GM21447 (cell line): ENCODE measurements at regions not wholly inside any gene's neighbourhood (a gene's known extent, or its start where the extent isn't known, plus 50 kb on each side); places are given as distances from the start of the nearest gene placed in this dataset.
"Not testable (repeated sequence)": the region's sequence is repeated elsewhere in the genome, so short reads cannot be mapped to it uniquely, and the experiment has no call there.

Experiments
- ATAC-seq: cut with Tn5 transposase; IDR thresholded peaks from one replicate; pipeline ENCODE4 v1.9.1; 2021; ENCODE audit not compliant: unreplicated experiment

DNA sequence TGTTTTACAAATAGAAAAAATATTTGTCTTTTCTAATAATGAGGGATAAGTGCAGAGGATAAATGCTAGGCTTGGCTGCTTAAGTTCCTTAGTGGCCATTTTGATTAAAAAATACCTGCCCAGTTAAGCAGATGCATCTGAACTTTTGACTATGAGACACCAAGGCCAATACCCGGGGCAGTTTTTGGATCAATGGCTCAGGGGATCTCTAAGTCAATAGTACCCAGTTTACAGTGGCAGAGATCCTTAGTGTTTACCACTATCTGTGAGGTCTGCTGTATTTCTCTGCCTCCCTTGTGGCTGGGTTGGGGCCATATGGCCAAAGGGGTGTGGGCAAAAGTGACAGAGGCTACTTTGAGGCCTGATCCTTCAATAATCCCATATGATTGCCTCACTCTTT lies 184.5 kb upstream of the MAST4 start:
- ATAC-seq, result no peak

DNA sequence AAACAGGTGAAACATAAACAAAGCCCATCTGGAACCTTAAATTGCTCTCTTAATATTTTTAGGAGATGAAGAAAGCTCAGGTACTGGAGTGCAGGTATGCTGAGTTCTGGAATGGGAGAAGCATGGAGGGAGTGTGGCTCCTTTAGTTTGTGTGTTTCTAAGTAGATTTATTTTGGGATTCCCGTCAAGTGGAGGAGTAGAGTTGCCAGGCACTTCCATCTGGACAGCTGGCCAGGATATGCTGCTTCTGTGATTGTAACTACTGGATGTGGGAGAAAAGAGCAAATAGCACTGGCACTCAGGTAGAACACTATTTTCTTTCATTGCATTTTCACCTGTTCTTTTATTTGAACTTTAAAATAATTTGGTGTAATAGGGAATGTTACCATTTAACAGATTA lies 182.3 kb upstream of the MAST4 start:
- no peak for ATAC-seq

DNA sequence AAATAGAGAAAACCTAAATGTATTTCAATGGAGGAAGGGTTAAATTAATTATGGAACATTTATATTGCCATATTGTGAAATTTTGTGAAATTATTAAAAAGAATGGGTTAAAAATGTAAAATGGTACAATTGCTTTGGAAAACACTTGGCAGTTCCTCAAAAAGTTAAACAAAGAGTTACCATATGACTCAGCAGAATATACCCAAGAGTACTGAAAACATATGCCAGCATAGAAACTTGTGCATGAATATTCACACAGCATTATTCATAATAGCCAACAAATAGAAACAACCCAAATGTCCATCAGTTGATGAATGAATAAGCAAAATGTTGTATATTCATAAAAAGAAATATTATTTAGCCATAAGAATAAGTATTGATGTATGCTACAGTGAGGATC lies 181.0 kb upstream of the MAST4 start:
- ATAC-seq, result no peak

DNA sequence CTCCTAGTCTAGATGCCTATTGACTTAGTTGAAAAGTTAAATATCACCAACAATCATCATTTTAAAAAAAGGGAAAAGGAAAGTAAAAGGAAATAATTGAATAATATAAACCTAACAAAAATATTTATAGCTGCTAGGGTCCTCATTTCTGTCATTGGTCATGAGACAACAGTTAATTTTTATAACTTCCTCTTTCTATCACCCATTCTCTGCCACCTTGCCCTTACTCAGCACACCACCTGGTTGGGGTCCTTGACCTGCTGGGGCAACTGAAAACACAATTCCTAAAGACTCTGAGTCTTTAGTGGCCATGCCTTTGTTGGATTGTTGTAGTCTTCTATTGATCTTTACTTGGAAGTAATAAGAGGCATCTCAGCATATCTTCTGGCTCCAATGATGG lies 179.5 kb upstream of the MAST4 start:
- ATAC-seq, result no peak

DNA sequence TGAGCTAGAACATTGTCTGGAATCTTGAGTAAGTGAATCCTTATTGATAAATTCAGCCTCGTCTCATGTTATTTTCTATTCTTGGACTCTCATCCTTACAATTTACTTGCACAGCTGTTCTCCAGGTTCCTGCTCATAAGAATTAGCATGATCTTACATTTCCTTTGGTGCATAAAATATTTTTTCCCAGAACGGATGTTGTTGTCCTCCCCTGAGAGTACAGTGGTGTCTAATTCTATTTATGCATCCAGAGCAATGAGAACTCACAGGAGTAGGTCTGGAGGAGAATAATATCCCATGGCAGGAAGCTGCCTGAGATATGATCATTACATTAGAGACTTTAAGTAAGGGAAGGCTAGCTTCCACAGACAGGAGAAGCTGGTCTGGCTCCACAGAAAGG lies 178.4 kb upstream of the MAST4 start:
- ATAC-seq, result no peak

DNA sequence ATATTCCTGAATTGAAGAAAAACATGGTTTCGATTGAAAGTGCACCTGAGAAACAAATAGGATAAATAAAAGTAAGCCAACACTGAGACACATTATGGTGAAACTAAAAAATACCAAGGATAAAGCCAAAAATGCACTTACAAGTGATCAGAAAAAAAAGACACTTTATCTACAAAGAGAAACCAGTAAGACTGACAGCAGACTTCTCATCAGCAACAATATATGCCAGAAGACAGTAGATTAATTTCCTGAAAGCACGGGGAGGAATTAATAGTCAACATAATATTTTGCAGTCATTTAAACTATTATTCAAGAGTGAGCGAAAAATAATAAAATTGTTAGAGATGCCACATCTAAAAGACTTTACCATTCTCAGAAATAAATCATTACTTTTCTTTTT lies 172.7 kb upstream of the MAST4 start:
- no peak for ATAC-seq

DNA sequence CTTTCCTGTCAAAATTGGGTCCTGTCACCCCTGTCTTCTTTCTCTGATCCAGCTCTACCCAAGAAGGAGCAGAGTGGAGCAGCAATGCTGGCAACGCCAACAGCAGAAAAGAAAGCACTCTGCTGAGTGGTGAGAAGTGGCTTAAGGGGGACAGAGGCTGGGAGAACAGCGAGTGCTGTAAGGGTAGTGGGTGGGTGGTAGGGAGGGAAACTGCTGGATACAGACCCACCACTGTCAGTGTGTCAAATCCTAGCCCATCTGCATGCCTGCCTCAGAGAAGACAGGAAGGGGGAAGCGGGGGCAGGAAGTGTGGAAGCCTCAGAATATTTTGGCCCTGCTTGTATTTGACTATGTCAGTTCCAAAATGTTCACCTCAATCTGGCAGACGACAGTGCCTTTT lies 170.4 kb upstream of the MAST4 start:
- ATAC-seq, result no peak

DNA sequence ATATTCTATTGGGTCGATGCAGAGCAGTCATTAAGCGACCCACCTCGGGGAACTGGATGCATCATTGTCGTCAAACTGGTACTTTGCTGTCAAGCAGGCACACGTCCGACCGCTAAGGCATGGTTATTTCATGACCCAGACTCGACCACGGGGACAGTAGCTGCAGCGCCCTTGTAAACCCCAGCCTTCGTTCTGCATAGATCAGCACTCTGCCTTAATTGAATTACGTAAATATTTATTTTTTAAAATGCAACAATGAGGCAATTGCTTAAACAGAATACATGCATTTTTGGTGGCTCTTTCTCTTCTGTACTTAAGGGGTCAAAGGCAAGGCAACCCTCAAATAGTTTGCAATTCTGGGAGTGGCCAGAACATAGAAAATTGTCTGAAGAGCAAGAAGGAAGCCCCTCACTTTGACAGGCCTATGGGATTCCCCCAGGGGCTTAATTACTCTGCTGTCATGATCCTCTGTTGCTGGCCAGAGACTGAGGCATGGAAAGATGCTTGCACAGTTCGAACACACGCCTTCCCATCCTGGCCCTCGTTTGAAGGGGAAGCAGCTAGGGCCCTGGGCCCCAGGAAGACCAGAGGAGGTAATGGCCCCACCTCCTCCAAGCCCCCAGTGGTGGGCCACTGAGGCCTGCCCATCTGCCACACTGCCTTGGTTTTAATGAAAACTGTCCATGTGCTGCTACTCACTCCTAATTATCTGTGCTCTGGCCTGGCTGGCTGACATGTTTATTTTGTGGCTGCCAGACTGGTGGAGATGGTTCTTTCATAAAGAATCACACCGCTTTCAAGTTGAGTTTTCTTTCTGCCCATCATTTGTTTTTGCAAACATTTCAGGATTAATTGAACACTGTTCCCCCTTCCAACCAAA lies 169.7 kb upstream of the MAST4 start:
- no peak for ATAC-seq

DNA sequence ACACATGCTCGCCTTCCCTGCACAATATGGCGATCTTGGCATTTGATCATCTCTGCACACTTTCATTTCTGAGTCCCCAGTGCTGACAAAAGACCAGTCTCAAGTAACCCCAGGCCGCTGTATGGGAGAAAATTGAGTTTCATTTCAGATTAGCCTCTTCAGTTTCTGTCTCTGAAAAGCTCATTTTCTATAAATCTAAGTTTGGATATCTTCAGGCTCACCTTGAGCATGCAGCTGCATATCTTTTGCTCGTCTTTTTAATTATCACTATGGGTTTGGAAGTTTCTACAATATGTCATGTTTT lies 169.1 kb upstream of the MAST4 start:
- no peak for ATAC-seq

DNA sequence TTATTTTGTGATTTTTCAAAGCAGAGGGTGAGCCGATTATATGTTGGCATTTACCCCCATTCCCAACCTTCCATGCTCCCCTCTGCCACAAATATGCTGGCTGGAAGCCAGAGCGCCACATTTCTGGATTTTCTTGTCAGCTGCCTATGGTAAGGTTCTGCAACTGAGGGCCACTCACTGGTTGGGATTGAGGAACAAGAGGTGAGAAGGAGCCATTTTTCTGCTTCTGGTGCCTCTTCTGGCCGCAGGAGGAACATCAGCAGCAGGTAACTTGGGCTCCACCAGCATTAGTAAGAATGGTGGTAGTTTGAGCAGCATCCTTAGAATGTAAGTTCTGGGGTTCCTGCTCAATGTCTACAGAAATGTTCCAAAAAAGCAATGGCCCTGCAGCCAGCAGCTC lies 159.5 kb upstream of the MAST4 start:
- no peak for ATAC-seq

DNA sequence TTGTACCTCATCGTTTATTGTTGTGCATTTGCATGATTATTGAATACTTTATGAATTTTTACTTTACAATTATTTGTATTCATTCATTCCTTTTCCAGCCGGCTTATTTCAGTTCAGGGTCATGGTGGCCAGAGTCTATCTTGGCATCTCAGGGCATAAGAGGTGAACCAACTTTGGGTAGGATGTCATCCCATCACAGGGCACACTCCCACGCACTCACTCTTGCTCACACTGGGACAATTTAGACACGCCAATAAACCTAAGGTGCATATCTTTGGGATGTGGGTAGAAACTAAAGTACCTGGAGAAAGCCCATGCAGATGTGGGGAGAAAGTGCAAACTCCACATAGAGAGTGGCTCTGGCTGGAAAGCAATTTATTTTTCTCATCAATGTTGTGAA lies 158.1 kb upstream of the MAST4 start:
- ATAC-seq, result no peak

DNA sequence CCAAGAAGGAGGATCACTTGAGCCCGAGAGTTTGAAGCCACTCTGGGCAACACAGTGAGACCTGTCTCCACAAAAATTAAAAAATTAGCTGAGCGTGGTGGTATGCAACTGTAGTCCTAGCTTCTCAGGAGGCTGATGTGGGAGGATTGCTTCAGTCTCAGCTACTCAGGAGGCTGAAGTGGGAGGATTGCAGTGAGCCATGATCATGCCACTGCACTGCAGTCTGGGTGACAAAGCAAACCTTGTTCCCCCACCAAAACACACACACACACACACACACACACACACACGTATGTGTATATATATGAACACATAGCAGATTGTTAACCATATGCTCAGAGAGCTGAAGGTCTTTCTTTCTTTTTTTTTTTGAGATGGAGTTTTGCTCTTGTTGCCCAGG lies 157.5 kb upstream of the MAST4 start:
- ATAC-seq, result no peak

DNA sequence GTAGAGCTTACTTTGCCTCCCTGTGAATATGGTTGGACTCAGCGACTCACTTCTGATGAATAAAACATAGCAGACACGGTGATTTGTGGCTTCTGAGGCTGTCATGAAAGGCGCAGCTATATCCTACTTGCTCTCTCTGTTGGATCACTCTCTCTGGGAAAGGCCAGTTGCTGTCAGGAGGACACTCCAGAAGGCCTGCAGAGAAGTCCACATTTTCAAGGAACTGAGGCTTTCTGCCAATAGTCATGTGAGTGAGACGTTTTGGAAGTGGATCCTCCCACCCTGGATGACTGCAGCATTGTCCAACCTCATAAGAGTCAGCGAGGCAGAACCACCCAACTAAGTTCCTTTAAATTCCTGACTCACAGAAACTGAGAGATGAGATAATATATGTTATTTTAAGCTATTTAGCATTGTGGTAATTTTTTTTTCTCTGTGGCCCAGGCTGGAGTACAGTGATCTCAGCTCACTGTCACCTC lies 156.0 kb upstream of the MAST4 start:
- peak; percentile 73 for ATAC-seq

DNA sequence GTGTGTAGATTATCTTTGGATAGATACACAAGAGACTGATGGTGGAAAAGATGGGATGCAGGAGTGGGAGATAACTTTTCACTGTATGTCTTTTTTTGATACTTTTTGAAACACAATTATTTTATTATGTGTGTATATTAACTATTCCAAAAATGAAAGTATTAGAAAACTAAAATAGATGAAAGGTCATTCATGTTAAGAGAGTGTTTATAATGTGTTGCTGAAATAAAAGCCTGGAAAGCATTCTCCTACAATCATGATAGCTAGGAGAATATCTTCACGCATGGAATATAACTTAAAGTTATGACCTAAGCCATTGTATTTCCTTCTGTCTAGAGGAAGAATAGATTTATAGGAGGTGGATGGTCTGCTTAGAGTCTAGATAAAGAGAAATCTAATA lies 154.8 kb upstream of the MAST4 start:
- no peak for ATAC-seq

DNA sequence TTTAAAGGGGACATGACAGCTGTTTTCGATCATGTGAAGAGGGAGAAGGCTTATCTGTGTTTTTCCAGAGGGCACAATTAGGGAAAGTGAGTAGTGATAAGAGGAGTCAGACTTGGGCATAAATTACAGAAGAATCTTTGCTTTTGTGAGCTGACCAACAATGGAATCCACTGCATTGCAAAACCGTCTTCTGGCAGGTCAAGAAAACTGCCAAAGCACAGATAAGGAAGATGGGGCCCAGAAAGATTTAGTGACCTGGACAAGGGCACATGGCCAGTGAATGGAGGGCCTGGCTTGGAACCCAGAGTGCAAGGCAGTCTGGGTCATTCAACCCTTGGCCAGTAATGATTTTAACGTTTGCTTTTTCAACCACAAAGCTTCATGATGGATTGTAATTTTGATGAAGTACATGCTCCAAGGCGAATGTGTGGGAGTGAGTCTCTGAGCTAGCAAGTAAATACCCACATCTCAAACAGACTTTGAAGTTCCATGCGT lies 153.2 kb upstream of the MAST4 start:
- no peak for ATAC-seq

DNA sequence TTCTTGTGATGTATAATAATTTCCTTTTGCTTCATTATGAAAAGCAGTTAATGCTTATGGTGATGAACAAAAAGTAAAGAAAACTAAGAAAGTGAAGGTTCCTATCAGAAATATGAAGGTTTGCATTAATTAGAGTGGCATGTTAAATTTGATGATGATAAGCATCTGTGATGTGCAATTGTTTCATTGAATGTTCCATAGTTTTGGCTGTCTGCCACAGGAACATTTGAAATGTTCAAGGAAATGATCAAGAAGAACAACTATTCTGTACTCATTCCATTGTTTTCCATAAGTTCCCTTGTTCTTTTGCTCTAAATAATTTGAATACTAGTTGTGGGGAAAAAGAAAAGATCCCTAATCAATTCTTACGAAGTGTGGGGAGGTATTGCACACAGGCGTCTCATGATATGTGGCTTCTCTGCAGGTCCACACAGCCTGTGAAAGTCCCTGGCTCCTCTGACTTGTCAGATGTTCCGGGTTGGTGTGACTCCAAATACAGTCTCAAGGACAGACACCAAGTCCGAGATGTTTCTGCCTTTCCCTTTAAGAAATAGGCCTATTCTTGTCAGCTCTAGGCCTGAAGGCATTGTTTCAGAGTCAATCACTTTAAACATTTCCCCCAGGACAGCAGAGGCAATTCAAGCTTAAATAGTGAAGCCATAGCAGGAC lies 152.6 kb upstream of the MAST4 start:
- no peak for ATAC-seq

DNA sequence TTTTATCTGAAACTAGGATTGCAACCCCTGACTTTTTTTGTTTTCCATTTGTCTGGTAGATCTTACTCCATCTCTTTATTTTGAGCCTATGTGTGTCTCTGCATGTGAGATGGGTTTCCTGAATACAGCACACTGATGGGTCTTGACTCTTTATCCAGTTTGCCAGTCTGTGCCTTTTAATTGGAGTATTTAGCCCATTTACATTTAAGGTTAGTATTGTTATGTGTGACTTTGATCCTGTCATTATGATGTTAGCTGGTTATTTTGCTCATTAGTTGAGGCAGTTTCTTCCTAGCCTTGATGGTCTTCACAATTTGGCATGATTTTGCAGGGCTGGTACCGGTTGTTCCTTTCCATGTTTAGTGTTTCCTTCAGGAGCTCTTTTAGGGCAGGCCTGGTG lies 148.1 kb upstream of the MAST4 start:
- not testable (repeated sequence) for ATAC-seq

DNA sequence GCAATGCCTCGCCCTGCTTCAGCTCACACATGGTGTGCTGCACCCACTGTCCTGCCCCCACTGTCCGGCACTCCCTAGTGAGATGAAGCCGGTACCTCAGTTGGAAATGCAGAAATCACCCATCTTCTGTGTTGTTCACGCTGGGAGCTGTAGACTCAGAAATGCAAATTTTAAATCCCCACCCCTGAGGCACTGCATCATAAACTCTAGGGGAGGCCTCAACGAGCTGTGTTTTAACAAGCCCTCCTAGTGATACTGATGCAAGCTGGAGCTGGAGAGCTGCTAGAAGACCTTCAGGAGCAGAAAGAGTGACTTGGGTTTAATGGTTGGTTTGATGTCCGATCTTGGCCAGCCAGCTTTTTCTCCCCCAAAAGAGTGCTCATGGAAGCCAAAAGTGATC lies 146.0 kb upstream of the MAST4 start:
- no peak for ATAC-seq

DNA sequence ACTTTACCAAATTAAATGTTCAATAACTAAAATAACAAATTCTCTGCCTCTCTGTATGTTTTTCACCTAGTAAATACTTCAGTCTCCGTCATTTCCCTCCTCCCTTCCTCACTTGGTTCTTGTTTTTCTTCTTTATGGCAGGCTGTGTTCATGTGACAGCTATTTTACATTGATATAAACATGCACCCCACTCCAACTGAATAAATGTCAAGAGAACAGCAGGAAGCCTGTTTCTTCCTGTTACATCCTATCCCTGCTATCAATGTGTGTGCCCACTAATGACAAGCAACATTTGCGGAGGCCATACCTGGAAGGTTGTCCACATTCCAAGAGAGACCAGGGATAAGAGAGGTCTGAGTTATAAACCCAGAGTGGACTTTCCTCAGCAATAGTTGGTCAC lies 145.2 kb upstream of the MAST4 start:
- ATAC-seq, result no peak

DNA sequence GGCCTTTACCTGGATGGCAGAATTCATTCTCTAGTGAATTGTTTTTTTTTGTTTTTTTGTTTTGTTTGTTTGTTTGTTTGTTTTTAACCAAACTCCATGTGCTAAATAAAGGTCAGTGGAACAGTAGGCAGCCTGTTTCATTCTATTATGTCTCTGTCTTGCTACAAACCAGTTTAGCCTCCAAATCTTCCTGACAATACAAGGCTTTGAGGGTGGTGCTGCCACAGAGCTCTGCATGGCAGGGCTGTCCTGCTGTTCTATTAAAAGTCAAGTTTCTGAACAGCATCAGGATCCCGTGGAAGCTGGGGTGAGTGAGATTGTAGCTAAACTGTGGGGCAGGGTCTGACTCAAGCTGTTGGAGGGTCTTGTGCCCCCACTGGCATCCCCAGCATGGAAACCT lies 144.1 kb upstream of the MAST4 start:
- ATAC-seq, result no peak

DNA sequence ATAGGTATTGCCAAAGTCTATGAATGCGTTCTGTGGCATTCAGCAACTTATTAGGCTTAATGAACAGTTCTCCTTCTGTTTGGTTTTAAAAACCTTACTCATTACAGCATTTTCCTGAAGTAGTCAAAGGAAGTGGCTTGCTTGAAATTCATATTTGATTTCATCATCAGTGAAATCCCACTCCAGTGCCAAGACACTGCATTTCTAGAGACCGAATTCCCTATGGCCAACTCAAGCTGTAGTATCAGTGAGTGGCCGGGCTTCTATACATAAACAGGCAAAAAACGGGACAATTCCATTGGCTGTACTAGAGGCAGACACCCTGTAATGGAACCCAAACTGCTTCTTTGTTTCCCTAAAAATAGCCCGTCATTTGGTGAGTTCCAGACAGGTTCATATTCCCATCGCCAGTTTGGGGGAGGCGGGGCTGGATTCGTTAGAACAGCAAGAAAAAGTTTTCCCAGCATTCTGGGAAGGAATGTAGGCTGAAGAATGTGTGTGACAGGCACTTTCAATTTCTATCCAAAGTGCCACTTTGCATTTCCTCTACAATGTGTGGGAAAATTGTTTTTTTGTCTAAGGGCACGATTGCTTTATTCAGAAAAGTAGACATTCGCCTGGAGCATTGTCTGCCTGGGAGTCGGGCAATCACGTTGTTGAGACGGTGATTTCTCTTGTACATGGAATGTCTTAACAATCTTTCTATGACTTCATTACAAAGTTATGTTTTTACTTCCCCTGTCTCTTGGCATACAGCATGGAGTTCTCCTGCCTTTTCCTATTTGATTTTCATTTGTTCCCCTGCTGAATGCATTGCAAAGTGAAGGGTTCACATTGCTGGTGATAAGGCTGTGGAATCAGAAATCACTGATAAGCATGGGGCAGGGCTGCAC lies 141.8 kb upstream of the MAST4 start:
- ATAC-seq, result no peak

DNA sequence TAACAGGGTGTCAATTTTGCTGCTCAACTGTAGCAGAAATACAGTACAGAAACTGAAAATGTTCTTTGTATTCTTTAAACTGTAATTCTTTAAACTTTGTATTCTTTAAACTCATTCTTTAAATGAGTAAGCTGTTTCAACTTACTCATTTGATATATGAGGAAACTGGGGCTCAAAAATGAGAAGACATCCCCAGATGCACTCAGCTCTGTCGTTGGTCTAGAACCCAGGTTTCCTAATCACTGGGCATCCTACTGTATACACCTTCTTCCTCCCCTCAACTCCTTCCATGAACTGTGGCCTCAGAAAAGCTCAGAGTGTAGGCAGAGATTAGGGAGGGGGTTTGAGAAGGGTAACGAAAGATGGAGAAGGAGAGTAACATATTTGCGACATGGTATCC lies 136.5 kb upstream of the MAST4 start:
- ATAC-seq, result no peak
